Dermis microvascular lymphatic vessel endothelial cell (primary cell): ENCODE measurements at regions not wholly inside any gene's neighbourhood (a gene's known extent, or its start where the extent isn't known, plus 50 kb on each side); places are given as distances from the start of the nearest gene placed in this dataset.
"Not testable (repeated sequence)": the region's sequence is repeated elsewhere in the genome, so short reads cannot be mapped to it uniquely, and the experiment has no call there.

Source experiments
- DNase-seq, 2 donors: peaks; one replicate each; pipeline versions ENCODE4 v3.0.0 to v3.0.0-alpha.2; 2010; ENCODE audit warnings: low read depth in 2 of 2

- DNase-seq: no peak
Measured at GRCh38 chr12:90829044-90829443, 125.9 kb downstream of the CCER1 start.

- no peak for DNase-seq
Measured at GRCh38 chr12:90828621-90829020, 126.4 kb downstream of the CCER1 start.

GRCh38 chr12:90827567-90827966, 127.4 kb downstream of the CCER1 start:
- no peak for DNase-seq

GRCh38 chr12:90826036-90826435, 128.9 kb downstream of the CCER1 start:
- DNase-seq: no peak

- no peak for DNase-seq
Measured at GRCh38 chr12:90823859-90824258, 131.1 kb downstream of the CCER1 start.

- DNase-seq: no peak
Measured at GRCh38 chr12:90819709-90820108, 135.3 kb downstream of the CCER1 start.

GRCh38 chr12:90816353-90817089, 138.5 kb downstream of the CCER1 start:
- peak in 1 of 2 donors; percentile 84 for DNase-seq

GRCh38 chr12:90809940-90810339, 145.0 kb downstream of the CCER1 start:
- no peak for DNase-seq

GRCh38 chr12:90808568-90808967, 146.4 kb downstream of the CCER1 start:
- no peak for DNase-seq

GRCh38 chr12:90802727-90803126, 152.2 kb downstream of the CCER1 start:
- DNase-seq: no peak

GRCh38 chr12:90801776-90802175, 153.2 kb downstream of the CCER1 start:
- DNase-seq: peak in 1 of 2 donors; percentile 30

- DNase-seq: no peak
Measured at GRCh38 chr12:90794212-90794611, 160.8 kb downstream of the CCER1 start.

GRCh38 chr12:90792718-90793117, 162.3 kb downstream of the CCER1 start:
- not testable (repeated sequence) for DNase-seq

- no peak for DNase-seq
Measured at GRCh38 chr12:90791445-90791844, 163.5 kb downstream of the CCER1 start.

- no peak for DNase-seq
Measured at GRCh38 chr12:90790747-90791146, 164.2 kb downstream of the CCER1 start.

GRCh38 chr12:90773491-90773890, 181.5 kb downstream of the CCER1 start:
- DNase-seq: no peak

GRCh38 chr12:90770861-90771260, 184.1 kb downstream of the CCER1 start:
- DNase-seq: peak in 1 of 2 donors; percentile 62

GRCh38 chr12:90757957-90758356, 197.0 kb downstream of the CCER1 start:
- DNase-seq: peak; percentile 6 to 67

GRCh38 chr12:90745211-90745610, 209.8 kb downstream of the CCER1 start:
- DNase-seq: no peak

- no peak for DNase-seq
Measured at GRCh38 chr12:90741611-90742010, 213.4 kb downstream of the CCER1 start.

GRCh38 chr12:90729736-90730135, 225.2 kb downstream of the CCER1 start:
- DNase-seq: peak in 1 of 2 donors; percentile 34

GRCh38 chr12:90712671-90713070, 242.3 kb downstream of the CCER1 start:
- peak in 1 of 2 donors; percentile 22 for DNase-seq

- no peak for DNase-seq
Measured at GRCh38 chr12:90710711-90711110, 244.3 kb downstream of the CCER1 start.

- DNase-seq: no peak
Measured at GRCh38 chr12:90706036-90706435, 248.9 kb downstream of the CCER1 start.
